B cell (primary cell): ENCODE measurements at regions not wholly inside any gene's neighbourhood (a gene's known extent, or its start where the extent isn't known, plus 50 kb on each side); places are given as distances from the start of the nearest gene placed in this dataset.
"Not testable (repeated sequence)": the region's sequence is repeated elsewhere in the genome, so short reads cannot be mapped to it uniquely, and the experiment has no call there.

ENCODE experiments used
- CTCF ChIP-seq: fragments of 200-600 bp; IDR thresholded peaks from one replicate; pipeline ENCODE4 v1.8.0; 2022; ENCODE audit warnings: antibody characterized with exemption, mild to moderate bottlenecking
- EZH2 ChIP-seq: IDR thresholded peaks from 2 replicates; pipeline ENCODE4 v1.6.1; 2012; ENCODE audit warnings: borderline replicate concordance, low read depth, mild to moderate bottlenecking, moderate library complexity, low read length; ENCODE audit not compliant: insufficient read depth, poor library complexity, severe bottlenecking

- TF ChIP-seq CTCF, EZH2: not testable (repeated sequence)
Measured at GRCh38 chr2:91518361-91518981, 2827.0 kb downstream of the RPIA start.
